Gastrocnemius medialis (tissue), 4 donors: ENCODE measurements at regions not wholly inside any gene's neighbourhood (a gene's known extent, or its start where the extent isn't known, plus 50 kb on each side); places are given as distances from the start of the nearest gene placed in this dataset.

ENCODE experiments used
- ATAC-seq, 2 donors: fragments of 150-250 bp; one replicate each; pipeline ENCODE4 v1.9.1; 2016
- DNase-seq, 2 donors: peaks; one replicate each; pipeline ENCODE4 v3.0.0-alpha.2; 2019
- H3K27ac ChIP-seq, 4 donors: fragments of 200-600 bp; sonication (generic); 1 replicate in 1 of 4; 2 replicates in 3 of 4; pipeline ENCODE4 v1.5.1; 2016 to 2018; ENCODE audit warnings: mild to moderate bottlenecking in 2 of 4, moderate library complexity in 1 of 4
- H3K27me3 ChIP-seq, 3 donors: fragments of 200-600 bp; sonication (generic) in 2 of 3; 1 replicate in 1 of 3; 2 replicates in 2 of 3; pipeline versions ENCODE4 v1.5.1 to v1.6.0; 2016 to 2019; ENCODE audit warnings: mild to moderate bottlenecking in 1 of 3, moderate library complexity in 1 of 3
- H3K36me3 ChIP-seq, 2 donors: fragments of 200-600 bp; sonication (generic) in 1 of 2; one replicate each; pipeline ENCODE4 v1.5.1; 2017 to 2018
- H3K4me1 ChIP-seq, 2 donors: fragments of 200-600 bp; sonication (generic) in 1 of 2; one replicate each; pipeline ENCODE4 v1.5.1; 2016 to 2017; ENCODE audit warnings: mild to moderate bottlenecking in 2 of 2
- H3K4me3 ChIP-seq, 4 donors: fragments of 200-600 bp; sonication (generic) in 3 of 4; 1 replicate in 1 of 4; 2 replicates in 3 of 4; pipeline ENCODE4 v1.5.1; 2016 to 2019; ENCODE audit warnings: mild to moderate bottlenecking in 2 of 4
- H3K9me3 ChIP-seq, 3 donors: fragments of 200-600 bp; sonication (generic) in 2 of 3; 1 replicate in 1 of 3; 2 replicates in 2 of 3; pipeline ENCODE4 v1.5.1; 2016 to 2019
- POLR2A ChIP-seq, 2 donors: fragments of 450-650 bp; IDR thresholded peaks; one replicate each; pipeline ENCODE4 v1.6.1; 2017; ENCODE audit warnings: antibody characterized with exemption in 2 of 2, mild to moderate bottlenecking in 2 of 2, moderate library complexity in 2 of 2
- in situ Hi-C, 4 donors: fragments of 200-750 bp; cut with MboI; loops; one replicate each; pipeline versions ENCODE4 v1.15.0 to v1.8.0; 2017; ENCODE audit warnings: low sequenced_read_pairs in 4 of 4
- intact Hi-C: fragments of 100-400 bp; cut with DNase I; formaldehyde crosslinking; loops from one replicate; pipeline ENCODE4 v1.15.1; 2023; ENCODE audit warnings: low total_unique reads
- TF ChIP-seq, protein P1 (sequence below), 5 experiments: fragments of 450-650 bp in 3 of 5; fragments of 200-600 bp in 2 of 5; sonication (generic) in 2 of 5; IDR thresholded peaks in 4 of 5; conservative IDR thresholded peaks in 1 of 5; 1 replicate in 4 of 5; 2 replicates in 1 of 5; pipeline ENCODE4 v1.5.1; 2016 to 2019; ENCODE audit warnings: antibody characterized with exemption in 5 of 5, mild to moderate bottlenecking in 3 of 5, moderate library complexity in 3 of 5

DNA sequence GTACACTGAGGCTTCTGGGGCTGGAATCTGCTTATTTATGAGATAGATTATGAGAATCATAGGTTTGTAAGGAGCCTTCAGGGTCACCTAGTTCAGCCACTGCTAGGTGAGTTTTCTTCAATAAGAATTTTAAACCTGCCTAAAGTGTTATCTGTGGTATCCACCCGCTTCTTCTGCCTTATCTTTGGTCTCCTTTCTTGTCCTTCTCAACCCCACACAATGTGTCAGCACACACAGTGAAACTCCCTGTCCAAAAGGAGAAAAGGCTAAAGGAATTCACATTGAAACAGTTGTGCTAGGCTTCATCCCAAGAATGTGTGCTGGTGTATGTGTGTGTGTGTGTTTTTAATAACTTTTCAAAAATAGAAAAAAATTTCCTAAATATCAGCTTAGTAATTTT lies 259.3 kb upstream of the BTG1 start:
- TF ChIP-seq, protein P1, sequence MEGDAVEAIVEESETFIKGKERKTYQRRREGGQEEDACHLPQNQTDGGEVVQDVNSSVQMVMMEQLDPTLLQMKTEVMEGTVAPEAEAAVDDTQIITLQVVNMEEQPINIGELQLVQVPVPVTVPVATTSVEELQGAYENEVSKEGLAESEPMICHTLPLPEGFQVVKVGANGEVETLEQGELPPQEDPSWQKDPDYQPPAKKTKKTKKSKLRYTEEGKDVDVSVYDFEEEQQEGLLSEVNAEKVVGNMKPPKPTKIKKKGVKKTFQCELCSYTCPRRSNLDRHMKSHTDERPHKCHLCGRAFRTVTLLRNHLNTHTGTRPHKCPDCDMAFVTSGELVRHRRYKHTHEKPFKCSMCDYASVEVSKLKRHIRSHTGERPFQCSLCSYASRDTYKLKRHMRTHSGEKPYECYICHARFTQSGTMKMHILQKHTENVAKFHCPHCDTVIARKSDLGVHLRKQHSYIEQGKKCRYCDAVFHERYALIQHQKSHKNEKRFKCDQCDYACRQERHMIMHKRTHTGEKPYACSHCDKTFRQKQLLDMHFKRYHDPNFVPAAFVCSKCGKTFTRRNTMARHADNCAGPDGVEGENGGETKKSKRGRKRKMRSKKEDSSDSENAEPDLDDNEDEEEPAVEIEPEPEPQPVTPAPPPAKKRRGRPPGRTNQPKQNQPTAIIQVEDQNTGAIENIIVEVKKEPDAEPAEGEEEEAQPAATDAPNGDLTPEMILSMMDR (IDR thresholded peaks at IDR 0.05 in 4 of 5, conservative IDR thresholded peaks at IDR 0.05 in 1 of 5) = no peak
- TF ChIP-seq POLR2A (IDR thresholded peaks at IDR 0.05) = no peak
- in situ Hi-C loops = no loop called here
- intact Hi-C loops = no loop called here
- H3K27ac ChIP-seq = no peak overlapping the region
- DNase-seq (no peak), ATAC-seq (no peak)
- H3K4me1 ChIP-seq = no peaks in the 10 kb centered on the region
- no peak overlapping the region for H3K4me3 ChIP-seq
- H3K9me3 ChIP-seq = no peaks in the 10 kb centered on the region
- no peaks in the 10 kb centered on the region for H3K36me3 ChIP-seq
- H3K27me3 ChIP-seq = no peaks in the 10 kb centered on the region

DNA sequence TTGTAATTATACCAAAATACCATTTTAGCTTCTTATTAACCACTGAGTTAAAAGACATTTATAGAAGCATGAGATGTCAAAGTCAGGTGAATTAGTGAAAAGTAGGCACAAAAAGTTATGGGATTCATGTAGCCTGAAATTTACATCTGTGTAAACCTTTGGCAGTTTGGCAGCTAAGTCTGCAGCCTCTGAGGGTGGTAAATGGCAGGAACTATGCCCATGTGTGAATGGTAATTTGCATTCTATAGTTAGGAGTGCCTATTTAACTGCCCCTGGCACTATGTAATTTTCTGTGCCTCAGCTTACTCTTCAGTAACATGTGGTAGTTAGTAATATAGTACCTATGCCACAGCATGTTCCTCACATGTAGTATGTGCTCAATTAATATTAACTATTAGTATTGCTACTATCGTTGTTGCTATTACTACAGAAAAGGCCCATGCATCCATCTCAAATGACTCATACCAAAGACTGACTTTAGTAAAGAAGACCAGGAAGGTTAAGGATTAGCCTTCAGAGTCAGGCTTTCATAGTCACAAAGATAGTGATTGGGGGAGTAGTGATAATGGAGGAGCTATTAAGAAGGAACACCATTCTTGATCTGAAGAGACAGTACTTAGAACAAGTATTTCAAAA lies 258.7 kb upstream of the BTG1 start:
- H3K27ac ChIP-seq = no peak overlapping the region
- DNase-seq = no peak

DNA sequence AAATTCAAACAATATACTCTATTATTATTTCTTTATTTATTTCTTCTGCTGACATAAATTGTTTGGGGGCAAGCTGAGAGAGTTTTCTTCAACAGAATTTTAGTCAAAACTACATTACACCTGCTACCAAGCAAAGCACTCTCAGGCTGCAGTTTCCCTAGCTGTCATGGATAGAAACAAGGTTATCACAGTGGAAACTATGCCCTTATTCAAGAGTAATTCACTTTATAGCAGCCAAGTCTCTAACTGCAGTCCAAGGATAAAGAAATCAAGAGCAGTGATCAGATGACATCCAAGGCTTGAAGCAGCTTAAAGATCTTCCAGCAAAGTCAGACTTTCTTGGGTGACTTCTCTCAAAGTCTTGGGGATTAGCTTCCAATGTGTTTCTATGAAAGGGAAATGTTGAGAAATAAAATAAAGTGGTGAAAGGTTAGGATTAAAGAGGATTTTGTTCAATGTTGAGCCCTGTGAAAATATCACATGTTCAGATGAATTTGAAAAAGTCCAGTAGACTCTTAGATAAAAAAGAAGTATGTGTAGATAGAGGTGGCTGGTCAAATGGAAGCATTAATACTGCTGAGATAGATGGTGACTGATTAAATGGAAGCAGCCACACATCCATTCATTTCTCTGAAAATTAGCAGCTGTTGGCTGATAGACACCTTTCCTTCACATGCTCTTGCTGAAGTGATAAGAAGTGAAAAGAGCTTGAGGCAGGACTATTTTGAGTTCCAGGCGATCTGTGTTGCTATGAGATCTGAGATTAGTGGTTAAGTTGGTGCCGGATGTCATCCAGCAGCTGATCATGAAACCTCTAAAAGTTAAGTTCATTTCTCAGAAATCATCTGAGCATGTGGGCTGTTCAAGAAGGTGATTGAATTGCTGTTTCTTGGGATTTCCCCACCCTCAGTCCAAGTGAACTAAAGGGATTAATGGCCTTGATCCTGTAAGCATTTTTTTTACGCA lies 257.8 kb upstream of the BTG1 start:
- no peak for DNase-seq
- Histone ChIP-seq H3K4me3 (no peak overlapping the region), H3K9me3 (no peaks in the 10 kb centered on the region), H3K27me3 (no peaks in the 10 kb centered on the region), H3K4me1 (no peaks in the 10 kb centered on the region), H3K36me3 (no peaks in the 10 kb centered on the region), H3K27ac (no peak overlapping the region)
- TF ChIP-seq POLR2A (IDR thresholded peaks at IDR 0.05) = no peak
- TF ChIP-seq, protein P1 (IDR thresholded peaks at IDR 0.05 in 4 of 5, conservative IDR thresholded peaks at IDR 0.05 in 1 of 5) = no peak
- ATAC-seq = no peak
- intact Hi-C loops (no loop called here), in situ Hi-C loops (no loop called here)

More for the DNA sequence above, 258.7 kb upstream of the BTG1 start:
- Histone ChIP-seq H3K9me3 (no peaks in the 10 kb centered on the region), H3K4me1 (no peaks in the 10 kb centered on the region), H3K27me3 (no peaks in the 10 kb centered on the region), H3K4me3 (no peak overlapping the region), H3K36me3 (no peaks in the 10 kb centered on the region)
- intact Hi-C loops (no loop called here), in situ Hi-C loops (no loop called here)
- no peak for TF ChIP-seq POLR2A (IDR thresholded peaks at IDR 0.05)
- TF ChIP-seq, protein P1 (IDR thresholded peaks at IDR 0.05 in 4 of 5, conservative IDR thresholded peaks at IDR 0.05 in 1 of 5) = no peak
- ATAC-seq = no peak

DNA sequence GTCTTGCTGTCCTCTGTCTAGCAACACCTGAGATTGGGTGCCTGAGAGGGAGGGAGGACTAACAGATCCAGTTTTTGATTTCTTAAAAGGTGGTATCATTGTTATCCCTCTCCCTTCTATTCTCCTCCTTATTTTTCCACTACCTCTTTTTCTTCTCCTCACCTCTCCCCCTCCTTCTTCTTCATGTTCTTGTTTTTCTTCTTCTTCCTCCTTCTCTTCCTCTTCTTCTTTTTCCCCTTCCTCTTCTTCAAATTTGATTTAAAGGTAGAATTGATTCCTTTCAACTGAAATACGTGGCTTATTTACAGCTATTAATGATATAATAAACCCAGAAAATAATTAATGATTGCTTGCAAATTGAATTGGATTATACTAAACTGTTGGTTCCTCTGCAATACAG lies 256.8 kb upstream of the BTG1 start:
- in situ Hi-C loops = no loop called here
- H3K4me3 ChIP-seq = no peak overlapping the region
- no peaks in the 10 kb centered on the region for H3K27me3 ChIP-seq
- ATAC-seq = no peak
- DNase-seq = no peak
- no peaks in the 10 kb centered on the region for H3K9me3 ChIP-seq
- H3K36me3 ChIP-seq = no peaks in the 10 kb centered on the region
- TF ChIP-seq POLR2A (IDR thresholded peaks at IDR 0.05) = no peak
- TF ChIP-seq, protein P1 (IDR thresholded peaks at IDR 0.05 in 4 of 5, conservative IDR thresholded peaks at IDR 0.05 in 1 of 5) = no peak
- intact Hi-C loops = no loop called here
- H3K4me1 ChIP-seq = no peaks in the 10 kb centered on the region
- no peak overlapping the region for H3K27ac ChIP-seq
